Neuronal stem cell (in vitro differentiated cells): ENCODE measurements at regions not wholly inside any gene's neighbourhood (a gene's known extent, or its start where the extent isn't known, plus 50 kb on each side); places are given as distances from the start of the nearest gene placed in this dataset.

ENCODE experiments used
- DNase-seq: peaks from one replicate; pipeline ENCODE4 v3.0.0-alpha.2; 2013; ENCODE audit warnings: low spot score
- H2AFZ ChIP-seq: one replicate; pipeline ENCODE4 v1.6.1; 2013; ENCODE audit warnings: mild to moderate bottlenecking, low read length, inconsistent platforms
- H2AK5ac ChIP-seq: 2 replicates; pipeline ENCODE4 v1.6.1; 2013; ENCODE audit warnings: low read depth, mild to moderate bottlenecking, inconsistent platforms, low read length, moderate library complexity, mixed read lengths
- H2BK120ac ChIP-seq: 2 replicates; pipeline ENCODE4 v1.6.1; 2013; ENCODE audit warnings: low read depth, mild to moderate bottlenecking, inconsistent platforms, low read length, moderate library complexity, mixed read lengths
- H2BK12ac ChIP-seq: one replicate; pipeline ENCODE4 v1.6.1; 2013; ENCODE audit warnings: low read length, inconsistent platforms
- H2BK15ac ChIP-seq: 2 replicates; pipeline ENCODE4 v1.6.1; 2013; ENCODE audit warnings: mild to moderate bottlenecking, low read length, inconsistent platforms, mixed read lengths
- H2BK5ac ChIP-seq: one replicate; pipeline ENCODE4 v1.6.1; 2013; ENCODE audit warnings: inconsistent platforms, mild to moderate bottlenecking, low read length, moderate library complexity
- H3K14ac ChIP-seq: one replicate; pipeline ENCODE4 v1.6.1; 2013; ENCODE audit warnings: low read length, inconsistent platforms
- H3K18ac ChIP-seq: 2 replicates; pipeline ENCODE4 v1.6.1; 2013; ENCODE audit warnings: low read length, inconsistent platforms
- H3K23ac ChIP-seq: 2 replicates; pipeline ENCODE4 v1.6.1; 2013; ENCODE audit warnings: low read depth, mild to moderate bottlenecking, mixed read lengths, low read length, inconsistent platforms; ENCODE audit not compliant: poor library complexity
- H3K27ac ChIP-seq: replicated peaks from 3 replicates; pipeline ENCODE4 v1.5.1; 2013; ENCODE audit warnings: low read length, inconsistent platforms
- H3K27me3 ChIP-seq, 3 experiments: 2 replicates each; pipeline ENCODE4 v1.6.1; 2013; ENCODE audit warnings: low read length in 3 of 3, mild to moderate bottlenecking in 2 of 3, inconsistent platforms in 1 of 3, low read depth in 1 of 3, mixed read lengths in 1 of 3, moderate library complexity in 1 of 3; ENCODE audit not compliant: control insufficient read depth in 3 of 3, insufficient read depth in 3 of 3
- H3K36me3 ChIP-seq, 2 donors: replicated peaks in 1 of 2; 2 replicates each; pipeline ENCODE4 v1.6.1; 2013; ENCODE audit warnings: low read length in 2 of 2; ENCODE audit not compliant: control insufficient read depth in 2 of 2, insufficient read depth in 2 of 2
- H3K4ac ChIP-seq: 2 replicates; pipeline ENCODE4 v1.6.1; 2013; ENCODE audit warnings: inconsistent platforms, mild to moderate bottlenecking, low read length, moderate library complexity
- H3K4me1 ChIP-seq, 2 donors: 1 replicate in 1 of 2; 2 replicates in 1 of 2; pipeline ENCODE4 v1.6.1; 2013; ENCODE audit warnings: low read length in 2 of 2, low read depth in 1 of 2; ENCODE audit not compliant: control insufficient read depth in 2 of 2, insufficient read depth in 1 of 2
- H3K4me2 ChIP-seq: one replicate; pipeline ENCODE4 v1.6.1; 2013; ENCODE audit warnings: mild to moderate bottlenecking, low read length, inconsistent platforms; ENCODE audit not compliant: insufficient read depth, poor library complexity, severe bottlenecking
- H3K4me3 ChIP-seq, 2 donors: 2 replicates each; pipeline ENCODE4 v1.5.1; 2013; ENCODE audit warnings: low read length in 2 of 2, mild to moderate bottlenecking in 2 of 2, inconsistent platforms in 1 of 2, moderate library complexity in 1 of 2
- H3K79me1 ChIP-seq: one replicate; pipeline ENCODE4 v1.6.1; 2013; ENCODE audit warnings: low read depth, mild to moderate bottlenecking, inconsistent platforms, low read length, moderate library complexity
- H3K9ac ChIP-seq: one replicate; pipeline ENCODE4 v1.6.1; 2013; ENCODE audit warnings: mild to moderate bottlenecking, low read depth, low read length, inconsistent platforms; ENCODE audit not compliant: poor library complexity
- H3K9me3 ChIP-seq, 2 donors: replicated peaks in 1 of 2; 2 replicates each; pipeline versions ENCODE3 to v1.6.1; 2013; ENCODE audit warnings: low read length in 2 of 2, mild to moderate bottlenecking in 2 of 2, inconsistent platforms in 1 of 2, low read depth in 1 of 2, mixed read lengths in 1 of 2, moderate library complexity in 1 of 2; ENCODE audit not compliant: control insufficient read depth in 2 of 2, insufficient read depth in 1 of 2
- H4K8ac ChIP-seq: one replicate; pipeline ENCODE4 v1.6.1; 2013; ENCODE audit warnings: low read depth, mild to moderate bottlenecking, inconsistent platforms, low read length, moderate library complexity
- H4K91ac ChIP-seq: one replicate; pipeline ENCODE4 v1.6.1; 2013; ENCODE audit warnings: low read length, low read depth, mild to moderate bottlenecking, inconsistent platforms; ENCODE audit not compliant: poor library complexity
- WGBS, 2 donors: extraction: QIAGEN DNeasy Blood & Tissue Kit; methylation state at CpG; one replicate each; pipeline ENCODE4 v1.1.7; 2013; ENCODE audit warnings: missing lambda C conversion rate in 2 of 2, mixed read lengths in 1 of 2; ENCODE audit not compliant: insufficient read length in 2 of 2, insufficient replicate concordance in 1 of 2; ENCODE audit errors: extremely low coverage in 2 of 2; 5-methylcytosine and 5-hydroxymethylcytosine counted together

DNA sequence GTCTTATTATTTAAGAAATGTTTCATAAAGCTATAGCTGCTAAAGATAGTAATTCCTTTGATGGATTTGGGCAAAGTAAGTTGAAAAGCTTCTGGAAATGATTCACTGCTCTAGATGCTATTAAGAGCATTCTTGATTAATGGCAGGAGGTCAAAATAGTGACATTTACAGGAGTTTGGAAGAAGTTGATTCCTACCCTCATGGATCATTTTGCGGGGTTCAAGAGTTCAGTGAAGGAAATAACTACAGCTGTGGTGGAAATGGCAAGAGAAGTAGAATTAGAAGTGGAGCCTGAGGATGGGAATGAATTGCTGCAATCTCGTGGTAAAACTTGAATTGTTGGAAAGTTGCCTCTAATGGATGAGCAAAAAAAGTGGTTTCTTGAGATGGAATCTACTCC is 316.1 kb downstream of the UTRN start:
- H3K4me1 ChIP-seq: no peaks in the 10 kb centered on the region
- no peaks in the 10 kb centered on the region for H3K36me3 ChIP-seq
- no peak overlapping the region for H3K18ac ChIP-seq
- H2BK12ac ChIP-seq: no peak overlapping the region
- no peaks in the 10 kb centered on the region for H3K27me3 ChIP-seq
- DNase-seq: no peak
- H3K14ac ChIP-seq: no peak overlapping the region
- no peak overlapping the region for H3K4ac ChIP-seq
- no peak overlapping the region for H3K23ac ChIP-seq
- no peak overlapping the region for H3K4me3 ChIP-seq
- H3K27ac ChIP-seq: no peak overlapping the region
- no CpG with 5 or more reads among the region's 2 CpGs for WGBS, 2 donors
- H3K4me2 ChIP-seq: no peak overlapping the region
- no peak overlapping the region for H4K8ac ChIP-seq
- H2AFZ ChIP-seq: no peak overlapping the region
- no peak overlapping the region for H2BK5ac ChIP-seq
- no peak overlapping the region for H3K9ac ChIP-seq
- H2BK15ac ChIP-seq: no peak overlapping the region
- no peaks in the 10 kb centered on the region for H3K79me1 ChIP-seq
- no peak overlapping the region for H2AK5ac ChIP-seq
- H2BK120ac ChIP-seq: no peak overlapping the region
- H4K91ac ChIP-seq: no peak overlapping the region
- peaks cover 0 to 2% of the 10 kb centered on the region in 2 donors for H3K9me3 ChIP-seq

DNA sequence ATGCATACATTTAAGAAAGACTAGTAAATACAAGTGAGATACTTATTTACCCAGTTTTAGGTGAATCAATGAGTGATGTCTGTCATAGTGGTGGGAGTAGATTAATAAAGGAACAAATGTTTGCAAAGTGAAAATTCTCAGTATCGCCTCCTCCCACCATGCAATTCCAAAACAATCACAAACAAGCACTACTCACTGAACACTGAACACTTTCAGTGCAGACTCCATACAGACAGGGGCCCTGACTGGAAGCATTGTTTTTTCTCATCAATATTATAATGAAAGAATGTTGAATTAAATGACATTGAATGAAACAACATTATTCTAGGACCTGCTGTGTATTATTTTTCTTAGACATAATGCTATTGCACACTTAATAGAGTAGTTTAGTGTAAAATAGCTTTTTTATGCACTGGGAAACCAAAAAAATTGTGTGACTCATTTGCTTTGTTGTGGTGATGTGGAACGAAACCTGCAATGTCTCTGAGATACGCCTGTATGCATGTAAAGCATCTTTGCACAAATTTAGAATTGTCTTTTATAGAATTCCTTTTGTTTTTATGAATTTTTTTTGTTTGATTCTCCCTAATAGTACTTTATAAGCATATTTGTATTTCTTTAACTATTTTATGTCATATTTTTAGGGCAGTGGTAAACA is 317.5 kb downstream of the UTRN start:
- Histone ChIP-seq H3K23ac (no peak overlapping the region), H3K4me3 (no peak overlapping the region)

GRCh38 chr6:144606083-144606482 is 320.9 kb downstream of the UTRN start:
- no peak for DNase-seq
- Histone ChIP-seq H3K14ac (no peak overlapping the region), H3K79me1 (no peaks in the 10 kb centered on the region), H2BK5ac (no peak overlapping the region), H4K8ac (no peak overlapping the region), H3K4me3 (no peak overlapping the region), H2BK15ac (no peak overlapping the region), H3K9me3 (no peaks in the 10 kb centered on the region), H4K91ac (no peak overlapping the region), H2AFZ (no peak overlapping the region), H2BK120ac (no peak overlapping the region), H3K27ac (no peak overlapping the region), H3K4me2 (no peak overlapping the region), H3K18ac (no peak overlapping the region), H3K36me3 (no peaks in the 10 kb centered on the region), H3K23ac (no peak overlapping the region), H2AK5ac (no peak overlapping the region), H3K27me3 (no peaks in the 10 kb centered on the region), H3K9ac (no peak overlapping the region), H3K4me1 (no peaks in the 10 kb centered on the region), H3K4ac (no peak overlapping the region), H2BK12ac (no peak overlapping the region)
- no CpG with 5 or more reads among the region's 2 CpGs for WGBS, 2 donors

More for the DNA sequence above, 317.5 kb downstream of the UTRN start:
- H2AFZ ChIP-seq: no peak overlapping the region
- no peak overlapping the region for H2BK12ac ChIP-seq
- no peak overlapping the region for H4K91ac ChIP-seq
- H3K18ac ChIP-seq: no peak overlapping the region
- no peaks in the 10 kb centered on the region for H3K27me3 ChIP-seq
- no peak overlapping the region for H2BK15ac ChIP-seq
- H2AK5ac ChIP-seq: no peak overlapping the region
- no peak overlapping the region for H3K9ac ChIP-seq
- no peak overlapping the region for H3K4me2 ChIP-seq
- no peaks in the 10 kb centered on the region for H3K79me1 ChIP-seq
- H3K4me1 ChIP-seq: no peaks in the 10 kb centered on the region
- peaks cover 0 to 2% of the 10 kb centered on the region in 2 donors for H3K9me3 ChIP-seq
- no peak overlapping the region for H2BK5ac ChIP-seq
- no peak overlapping the region for H3K14ac ChIP-seq
- no peak overlapping the region for H3K4ac ChIP-seq
- no peak for DNase-seq
- no peak overlapping the region for H2BK120ac ChIP-seq
- WGBS, 2 donors: no CpG with 5 or more reads among the region's 3 CpGs
- H4K8ac ChIP-seq: no peak overlapping the region
- H3K27ac ChIP-seq: no peak overlapping the region
- H3K36me3 ChIP-seq: no peaks in the 10 kb centered on the region

GRCh38 chr6:144607998-144608735 is 323.0 kb downstream of the UTRN start:
- Histone ChIP-seq H2BK12ac (no peak overlapping the region), H2AFZ (no peak overlapping the region), H4K8ac (no peak overlapping the region), H3K9me3 (no peaks in the 10 kb centered on the region), H4K91ac (no peak overlapping the region), H3K4me2 (no peak overlapping the region), H3K4me1 (no peaks in the 10 kb centered on the region), H2BK15ac (no peak overlapping the region), H2AK5ac (no peak overlapping the region), H3K27ac (no peak overlapping the region), H3K23ac (no peak overlapping the region), H3K36me3 (no peaks in the 10 kb centered on the region), H3K4me3 (no peak overlapping the region), H3K18ac (no peak overlapping the region), H2BK120ac (no peak overlapping the region), H3K4ac (no peak overlapping the region), H3K14ac (no peak overlapping the region), H3K9ac (no peak overlapping the region), H2BK5ac (no peak overlapping the region), H3K27me3 (no peaks in the 10 kb centered on the region), H3K79me1 (no peaks in the 10 kb centered on the region)
- no peak for DNase-seq
- no CpG with 5 or more reads among the region's 5 CpGs for WGBS, 2 donors
